Sigmoid colon (tissue), 4 donors: ENCODE measurements at regions not wholly inside any gene's neighbourhood (a gene's known extent, or its start where the extent isn't known, plus 50 kb on each side); places are given as distances from the start of the nearest gene placed in this dataset.

Experiments
- CTCF ChIP-seq, 4 experiments: fragments of 450-650 bp in 3 of 4; fragments of 200-600 bp in 1 of 4; IDR thresholded peaks; one replicate each; pipeline ENCODE4 v1.5.1; 2016 to 2019; ENCODE audit warnings: antibody characterized with exemption in 4 of 4, mild to moderate bottlenecking in 3 of 4, moderate library complexity in 2 of 4
- EP300 ChIP-seq, 4 donors: sonication (generic); formaldehyde crosslinking; IDR thresholded peaks; one replicate each; pipeline ENCODE4 v1.6.1; 2017; ENCODE audit warnings: antibody characterized with exemption in 4 of 4
- POLR2A ChIP-seq, 2 donors: fragments of 450-650 bp; IDR thresholded peaks; one replicate each; pipeline ENCODE4 v1.6.1; 2016; ENCODE audit warnings: antibody characterized with exemption in 2 of 2, mild to moderate bottlenecking in 2 of 2, moderate library complexity in 2 of 2

- TF ChIP-seq POLR2A (IDR thresholded peaks at IDR 0.05) (no peak), CTCF (IDR thresholded peaks at IDR 0.05) (no peak), EP300 (IDR thresholded peaks at IDR 0.05) (no peak)
Observed at GRCh38 chr5:101806410-101806809, 489.7 kb downstream of the SLCO4C1 start.
